CD8-positive, alpha-beta memory T cell (primary cell): ENCODE measurements at regions not wholly inside any gene's neighbourhood (a gene's known extent, or its start where the extent isn't known, plus 50 kb on each side); places are given as distances from the start of the nearest gene placed in this dataset.
A peak's percentile ranks its signal among the peaks of the same experiment; 100 is the strongest.

Experiments used
- CTCF ChIA-PET: fragments of 350-600 bp; sonication (Branson Sonifier 250); formaldehyde crosslinking; loops from one replicate; lab custom pipeline; 2021; ENCODE audit warnings: antibody characterized with exemption; lab: Charles Lee
- POLR2A ChIA-PET: fragments of 350-600 bp; sonication (Branson Sonifier 250); formaldehyde crosslinking; loops from one replicate; lab custom pipeline; 2021; ENCODE audit warnings: antibody characterized with exemption; lab: Charles Lee
- DNase-seq, 5 donors: peaks; one replicate each; pipeline versions ENCODE4 v3.0.0 to v3.0.0-alpha.2; 2020 to 2022; ENCODE audit warnings: mixed read lengths in 1 of 5
- H3K27ac ChIP-seq: one replicate; pipeline ENCODE4 v1.7.0; 2013; ENCODE audit warnings: low read depth, mild to moderate bottlenecking, low read length, moderate library complexity
- H3K27me3 ChIP-seq: 2 replicates; pipeline ENCODE4 v1.7.0; 2013; ENCODE audit warnings: low read length, mild to moderate bottlenecking; ENCODE audit not compliant: insufficient read depth, poor library complexity, severe bottlenecking
- H3K36me3 ChIP-seq: 2 replicates; pipeline ENCODE4 v1.7.0; 2013; ENCODE audit warnings: mild to moderate bottlenecking, low read length, moderate library complexity; ENCODE audit not compliant: insufficient read depth
- H3K4me1 ChIP-seq: 2 replicates; pipeline ENCODE4 v1.7.0; 2013; ENCODE audit warnings: mild to moderate bottlenecking, low read length, moderate library complexity; ENCODE audit not compliant: insufficient read depth
- H3K4me3 ChIP-seq: 2 replicates; pipeline ENCODE4 v1.7.0; 2013; ENCODE audit warnings: mild to moderate bottlenecking, low read length
- H3K9me3 ChIP-seq: 2 replicates; pipeline ENCODE4 v1.7.0; 2013; ENCODE audit warnings: mild to moderate bottlenecking, low read length
- H3K27ac Mint-ChIP-seq, 8 donors: one replicate each; pipeline ENCODE4 v1.8.0; 2020 to 2021; ENCODE audit warnings: mixed read lengths in 8 of 8, mild to moderate bottlenecking in 6 of 8, inconsistent platforms in 3 of 8, moderate library complexity in 3 of 8
- H3K27me3 Mint-ChIP-seq, 2 donors: one replicate each; pipeline ENCODE4 v1.8.0; 2020 to 2021; ENCODE audit warnings: mixed read lengths in 2 of 2, mild to moderate bottlenecking in 1 of 2, moderate library complexity in 1 of 2
- H3K36me3 Mint-ChIP-seq, 3 donors: one replicate each; pipeline ENCODE4 v1.8.0; 2020 to 2021; ENCODE audit warnings: mixed read lengths in 3 of 3, inconsistent platforms in 1 of 3, mild to moderate bottlenecking in 1 of 3
- H3K4me1 Mint-ChIP-seq, 3 donors: one replicate each; pipeline ENCODE4 v1.8.0; 2020 to 2021; ENCODE audit warnings: mixed read lengths in 3 of 3, inconsistent platforms in 1 of 3, mild to moderate bottlenecking in 1 of 3
- H3K4me3 Mint-ChIP-seq, 7 donors: one replicate each; pipeline ENCODE4 v1.8.0; 2020 to 2021; ENCODE audit warnings: mixed read lengths in 7 of 7, mild to moderate bottlenecking in 6 of 7, moderate library complexity in 4 of 7, inconsistent platforms in 2 of 7
- H3K9me3 Mint-ChIP-seq, 5 donors: one replicate each; pipeline ENCODE4 v1.8.0; 2020 to 2022; ENCODE audit warnings: mixed read lengths in 5 of 5, mild to moderate bottlenecking in 3 of 5, moderate library complexity in 2 of 5, inconsistent platforms in 1 of 5

DNA sequence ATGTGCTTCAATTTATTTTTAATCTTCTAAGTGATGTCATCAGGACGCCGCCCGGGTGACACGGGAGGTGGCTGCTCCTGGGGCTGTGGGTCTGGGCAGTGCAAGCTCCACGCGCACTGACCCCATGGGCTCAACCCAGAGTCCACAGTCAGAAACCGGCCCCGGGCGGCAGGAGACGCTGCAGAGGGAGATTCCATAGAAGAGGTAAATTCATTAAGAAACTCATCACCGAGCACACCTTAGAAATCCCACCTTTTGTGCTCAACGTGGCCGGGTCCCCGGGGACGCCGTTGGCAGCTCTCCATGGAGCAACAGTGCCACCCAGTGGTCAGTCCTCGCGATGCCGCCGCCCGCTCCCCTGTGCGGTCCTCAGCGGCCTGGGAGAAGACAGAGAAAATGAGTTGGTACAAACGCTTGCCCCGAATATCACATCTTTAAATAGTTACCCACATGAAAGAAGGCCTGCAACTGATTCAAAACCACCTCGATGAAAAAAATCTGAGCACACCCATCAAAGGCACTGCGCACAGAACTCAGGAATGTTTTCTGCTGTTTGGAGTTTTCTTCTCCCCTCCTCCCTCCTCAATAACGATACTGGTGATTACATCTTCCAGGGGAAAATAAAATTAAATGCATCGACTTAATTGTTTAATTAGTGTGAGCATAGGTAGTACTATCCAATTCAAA is 92.6 kb downstream of the CMPK2 start:
- H3K27ac Mint-ChIP-seq: peak overlapping the region in 1 of 8 donors; percentile 71
- H3K9me3 Mint-ChIP-seq: no peaks in the 10 kb centered on the region
- no peaks in the 10 kb centered on the region for H3K9me3 ChIP-seq
- no peak overlapping the region for H3K27ac ChIP-seq
- H3K36me3 Mint-ChIP-seq: no peaks in the 10 kb centered on the region
- H3K36me3 ChIP-seq: no peaks in the 10 kb centered on the region
- peaks cover 26 to 33% of the 10 kb centered on the region in 2 donors for H3K27me3 Mint-ChIP-seq
- ChIA-PET POLR2A (no interaction called here), CTCF (interaction anchor here (0.9 to 1.6 kb wide), 5 partner anchors 11 to 42 kb away, joined by 3 to 4 read pairs (median 3); no protein-coding TSS in a partner anchor)
- peak; percentile 36 to 68 (median 49) for DNase-seq
- peaks cover 10 to 15% (median 11%) of the 10 kb centered on the region in 3 donors for H3K4me1 Mint-ChIP-seq
- H3K27me3 ChIP-seq: peaks cover 4% of the 10 kb centered on the region
- no peaks in the 10 kb centered on the region for H3K4me1 ChIP-seq
- H3K4me3 ChIP-seq: no peak overlapping the region
- peak overlapping the region in 4 of 7 donors; percentile 12 to 14 (median 12) for H3K4me3 Mint-ChIP-seq

DNA sequence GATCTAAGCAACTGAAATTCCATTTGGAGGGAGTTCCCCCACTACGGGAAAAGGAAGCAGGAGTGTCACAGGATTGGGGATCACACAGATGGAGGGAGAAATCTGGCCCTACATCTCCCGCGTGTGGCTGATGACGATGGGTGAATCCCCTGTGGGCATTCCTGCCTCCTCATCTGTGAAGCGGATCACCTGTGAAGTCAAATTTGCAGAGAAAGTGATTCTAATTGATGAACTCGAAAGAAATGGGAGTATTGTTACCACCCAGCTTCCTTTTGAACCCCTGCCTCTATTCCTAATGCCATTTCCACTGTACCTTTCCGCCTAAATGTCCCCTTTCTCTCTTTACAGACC is 92.0 kb downstream of the CMPK2 start:
- Histone ChIP-seq H3K27ac (no peak overlapping the region), H3K36me3 (no peaks in the 10 kb centered on the region), H3K4me3 (no peak overlapping the region), H3K9me3 (no peaks in the 10 kb centered on the region), H3K4me1 (no peaks in the 10 kb centered on the region), H3K27me3 (peaks cover 4% of the 10 kb centered on the region)
- no peaks in the 10 kb centered on the region for H3K9me3 Mint-ChIP-seq
- no peaks in the 10 kb centered on the region for H3K36me3 Mint-ChIP-seq
- H3K27me3 Mint-ChIP-seq: peaks cover 26 to 33% of the 10 kb centered on the region in 2 donors
- no peak overlapping the region for H3K27ac Mint-ChIP-seq
- DNase-seq: no peak
- peaks cover 10 to 15% (median 11%) of the 10 kb centered on the region in 3 donors for H3K4me1 Mint-ChIP-seq
- no peak overlapping the region for H3K4me3 Mint-ChIP-seq
- ChIA-PET CTCF (interaction anchor here (0.9 kb wide), 1 partner anchor 10 kb away, joined by 3 read pairs; no protein-coding TSS in a partner anchor), POLR2A (no interaction called here)

DNA sequence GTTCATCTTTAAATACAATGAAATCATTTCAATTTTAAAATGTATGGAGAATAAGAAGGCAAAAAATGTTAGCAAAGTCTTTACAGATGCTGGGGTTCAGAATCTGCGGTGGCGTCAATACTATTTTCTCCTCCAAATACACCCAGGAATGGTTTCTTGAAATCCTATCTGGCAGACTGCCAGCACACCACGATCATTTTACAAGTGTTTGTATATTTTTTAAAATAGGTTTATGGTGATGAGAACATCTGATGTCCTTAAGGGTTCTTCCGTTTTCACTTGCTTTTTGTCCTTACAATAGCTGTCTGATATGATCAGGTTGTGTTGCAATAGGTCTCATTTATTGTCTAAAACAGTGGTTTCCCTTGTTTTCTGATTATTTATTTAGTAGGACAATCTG is 89.6 kb downstream of the CMPK2 start:
- no peaks in the 10 kb centered on the region for H3K9me3 Mint-ChIP-seq
- POLR2A ChIA-PET: no interaction called here
- no peaks in the 10 kb centered on the region for H3K4me1 ChIP-seq
- H3K27ac ChIP-seq: no peak overlapping the region
- CTCF ChIA-PET: no interaction called here
- H3K36me3 Mint-ChIP-seq: no peaks in the 10 kb centered on the region
- DNase-seq: no peak
- H3K4me3 ChIP-seq: no peak overlapping the region
- no peaks in the 10 kb centered on the region for H3K36me3 ChIP-seq
- no peak overlapping the region for H3K4me3 Mint-ChIP-seq
- no peak overlapping the region for H3K27ac Mint-ChIP-seq
- no peaks in the 10 kb centered on the region for H3K9me3 ChIP-seq
- peaks cover 4% of the 10 kb centered on the region for H3K27me3 ChIP-seq
- peaks cover 12 to 24% (median 15%) of the 10 kb centered on the region in 3 donors for H3K4me1 Mint-ChIP-seq
- H3K27me3 Mint-ChIP-seq: peaks cover 27 to 32% of the 10 kb centered on the region in 2 donors

DNA sequence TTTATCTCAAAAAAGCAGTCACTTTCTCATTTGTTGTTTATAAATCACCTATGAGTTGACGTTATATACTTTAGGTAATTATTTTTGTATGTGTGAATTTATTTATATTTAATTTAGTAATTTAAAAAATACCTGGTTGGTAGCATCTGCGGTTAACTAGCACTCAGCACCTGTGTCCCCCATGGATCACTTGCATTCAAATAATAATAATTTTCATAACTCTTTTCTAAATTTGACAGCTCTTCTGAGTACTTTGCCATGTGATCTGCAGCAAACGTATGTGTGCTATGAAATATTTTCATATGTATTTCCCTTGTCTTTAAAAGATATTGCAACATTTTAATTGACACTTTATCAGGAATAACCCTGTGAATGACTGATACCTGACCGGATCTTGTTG is 88.1 kb downstream of the CMPK2 start:
- CTCF ChIA-PET: no interaction called here
- Histone ChIP-seq H3K9me3 (no peaks in the 10 kb centered on the region), H3K27ac (no peak overlapping the region), H3K4me3 (no peak overlapping the region), H3K27me3 (peaks cover 4% of the 10 kb centered on the region), H3K4me1 (no peaks in the 10 kb centered on the region), H3K36me3 (no peaks in the 10 kb centered on the region)
- POLR2A ChIA-PET: no interaction called here
- no peaks in the 10 kb centered on the region for H3K9me3 Mint-ChIP-seq
- no peak overlapping the region for H3K27ac Mint-ChIP-seq
- peaks cover 18 to 26% of the 10 kb centered on the region in 2 donors for H3K27me3 Mint-ChIP-seq
- H3K4me3 Mint-ChIP-seq: no peak overlapping the region
- DNase-seq: no peak
- no peaks in the 10 kb centered on the region for H3K36me3 Mint-ChIP-seq
- peaks cover 13 to 26% (median 21%) of the 10 kb centered on the region in 3 donors for H3K4me1 Mint-ChIP-seq

DNA sequence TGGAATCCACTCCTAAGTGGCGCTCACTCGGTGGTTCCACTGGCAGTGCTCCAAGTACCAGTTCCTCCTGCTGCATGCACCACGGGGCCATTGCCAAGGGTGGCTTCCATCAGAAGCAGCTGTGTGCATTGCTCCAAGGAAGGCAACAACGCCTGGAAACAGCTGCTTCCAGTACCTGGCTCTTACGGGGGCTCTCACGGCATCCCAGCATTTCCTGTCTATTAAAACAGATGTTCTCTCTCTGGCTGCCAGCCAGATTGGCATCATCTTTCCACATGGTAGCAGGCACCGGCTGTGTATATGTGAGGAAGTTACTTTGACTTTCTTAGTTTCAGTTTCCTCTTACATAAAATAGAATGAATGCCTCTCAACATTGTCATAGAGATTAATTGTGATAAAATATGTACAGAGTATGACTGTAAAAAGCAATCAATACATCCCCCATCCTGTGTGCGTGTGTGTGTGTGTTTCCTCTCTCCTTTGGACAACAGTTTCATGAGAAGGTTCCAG is 84.9 kb downstream of the CMPK2 start:
- H3K9me3 ChIP-seq: no peaks in the 10 kb centered on the region
- Mint-ChIP-seq H3K36me3 (no peaks in the 10 kb centered on the region), H3K27me3 (peaks cover 0 to 5% of the 10 kb centered on the region in 2 donors), H3K9me3 (no peaks in the 10 kb centered on the region), H3K27ac (peak overlapping the region in 1 of 8 donors; percentile 69), H3K4me3 (peak overlapping the region in 6 of 7 donors; percentile 1 to 45 (median 30)), H3K4me1 (peaks cover 3 to 11% (median 10%) of the 10 kb centered on the region in 3 donors)
- H3K4me3 ChIP-seq: no peak overlapping the region
- ChIA-PET CTCF (no interaction called here), POLR2A (no interaction called here)
- no peak overlapping the region for H3K27ac ChIP-seq
- no peaks in the 10 kb centered on the region for H3K27me3 ChIP-seq
- H3K36me3 ChIP-seq: no peaks in the 10 kb centered on the region
- DNase-seq: no peak
- no peaks in the 10 kb centered on the region for H3K4me1 ChIP-seq

DNA sequence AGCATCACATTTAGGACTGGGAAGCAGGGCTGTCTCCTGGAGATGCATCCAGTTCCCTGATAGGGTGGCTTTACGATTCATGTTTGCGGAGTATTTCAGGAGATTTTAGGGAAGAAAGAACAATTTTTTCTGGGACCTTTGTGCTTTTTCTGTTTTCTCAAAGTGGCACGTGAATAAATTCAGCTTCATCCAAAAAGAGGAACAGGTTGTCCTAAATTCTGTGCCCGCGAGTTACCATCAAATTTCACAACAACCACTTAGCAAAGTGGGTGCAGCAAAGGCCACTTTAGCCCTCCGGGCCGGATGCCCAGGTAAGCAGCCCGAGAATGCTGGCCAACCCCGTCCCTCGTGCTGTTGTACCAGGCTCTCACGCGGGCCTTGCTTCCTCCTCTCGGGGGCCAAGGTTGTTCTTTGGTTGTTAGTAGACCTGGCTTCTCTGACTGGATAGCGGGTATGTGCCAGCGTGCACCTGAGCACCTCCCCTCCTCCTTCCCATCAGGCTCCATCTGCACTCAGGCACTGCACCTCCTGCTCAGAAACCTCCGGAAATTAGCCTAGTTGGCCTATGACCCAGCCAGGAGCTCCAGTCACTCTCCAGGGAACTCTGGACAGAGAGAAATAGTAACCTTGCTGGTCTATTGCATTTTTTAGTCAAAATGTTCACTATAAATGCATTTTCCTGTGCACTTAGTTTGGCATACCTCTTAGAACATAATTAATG is 83.0 kb downstream of the CMPK2 start:
- no peak for DNase-seq
- Mint-ChIP-seq H3K4me1 (peaks cover 3 to 11% (median 10%) of the 10 kb centered on the region in 3 donors), H3K36me3 (no peaks in the 10 kb centered on the region), H3K27me3 (peaks cover 6 to 11% of the 10 kb centered on the region in 2 donors), H3K27ac (no peak overlapping the region), H3K9me3 (no peaks in the 10 kb centered on the region), H3K4me3 (no peak overlapping the region)
- POLR2A ChIA-PET: no interaction called here
- no peaks in the 10 kb centered on the region for H3K27me3 ChIP-seq
- H3K4me1 ChIP-seq: no peaks in the 10 kb centered on the region
- no peak overlapping the region for H3K27ac ChIP-seq
- CTCF ChIA-PET: no interaction called here
- H3K36me3 ChIP-seq: no peaks in the 10 kb centered on the region
- H3K9me3 ChIP-seq: no peaks in the 10 kb centered on the region
- H3K4me3 ChIP-seq: no peak overlapping the region

DNA sequence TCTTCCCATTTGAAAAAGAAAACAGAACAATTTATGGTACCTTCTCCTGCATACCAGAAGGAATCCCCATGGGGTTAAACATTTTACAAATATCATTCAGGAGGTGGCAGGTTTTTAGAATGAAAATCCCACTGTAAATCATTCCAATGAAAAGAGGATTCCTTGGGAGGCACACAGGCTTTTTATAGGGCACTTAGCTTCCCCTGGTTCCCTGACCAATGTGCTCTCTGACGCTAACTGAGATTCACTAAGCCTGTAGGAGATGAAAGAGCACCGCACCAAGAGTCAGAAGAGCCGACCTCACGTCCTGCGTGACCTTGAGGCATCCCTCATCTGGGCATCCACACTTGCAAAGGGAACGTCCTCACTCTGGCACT is 82.5 kb downstream of the CMPK2 start:
- H3K27ac Mint-ChIP-seq: no peak overlapping the region
- Histone ChIP-seq H3K4me1 (no peaks in the 10 kb centered on the region), H3K36me3 (no peaks in the 10 kb centered on the region), H3K4me3 (no peak overlapping the region), H3K27ac (no peak overlapping the region), H3K9me3 (no peaks in the 10 kb centered on the region), H3K27me3 (no peaks in the 10 kb centered on the region)
- H3K4me1 Mint-ChIP-seq: peaks cover 3 to 11% (median 10%) of the 10 kb centered on the region in 3 donors
- H3K27me3 Mint-ChIP-seq: peaks cover 9 to 14% of the 10 kb centered on the region in 2 donors
- no peak for DNase-seq
- no peaks in the 10 kb centered on the region for H3K36me3 Mint-ChIP-seq
- CTCF ChIA-PET: no interaction called here
- H3K9me3 Mint-ChIP-seq: no peaks in the 10 kb centered on the region
- H3K4me3 Mint-ChIP-seq: no peak overlapping the region
- POLR2A ChIA-PET: no interaction called here

DNA sequence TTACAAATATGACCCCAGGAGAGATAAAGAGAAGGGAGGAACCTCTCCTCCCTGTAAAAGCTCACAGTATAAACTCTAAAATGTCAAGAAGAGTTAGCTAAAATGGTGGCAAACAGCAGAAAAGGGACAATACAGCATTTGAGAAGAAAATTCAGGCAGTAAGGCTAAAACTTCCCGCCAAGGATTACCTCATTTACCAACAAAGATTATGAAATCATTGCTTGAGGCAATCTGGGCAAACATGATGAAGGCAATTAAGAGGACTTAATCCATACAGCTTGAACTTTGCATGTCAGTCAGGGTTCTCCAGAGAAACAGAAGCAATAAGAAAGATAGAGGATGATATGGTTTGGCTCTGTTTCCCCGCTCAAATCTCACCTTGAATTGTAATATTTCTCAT is 81.4 kb downstream of the CMPK2 start:
- Mint-ChIP-seq H3K4me3 (no peak overlapping the region), H3K36me3 (no peaks in the 10 kb centered on the region), H3K9me3 (no peaks in the 10 kb centered on the region), H3K27ac (no peak overlapping the region), H3K27me3 (peaks cover 17 to 19% of the 10 kb centered on the region in 2 donors), H3K4me1 (peaks cover 3 to 11% (median 10%) of the 10 kb centered on the region in 3 donors)
- H3K27me3 ChIP-seq: no peaks in the 10 kb centered on the region
- H3K9me3 ChIP-seq: no peaks in the 10 kb centered on the region
- H3K27ac ChIP-seq: no peak overlapping the region
- DNase-seq: no peak
- no peaks in the 10 kb centered on the region for H3K4me1 ChIP-seq
- H3K36me3 ChIP-seq: no peaks in the 10 kb centered on the region
- no peak overlapping the region for H3K4me3 ChIP-seq
- POLR2A ChIA-PET: no interaction called here
- CTCF ChIA-PET: interaction anchor here (0.8 kb wide), 1 partner anchor 11 kb away, joined by 3 read pairs; no protein-coding TSS in a partner anchor
